HG03520 (cell line): ENCODE measurements at regions not wholly inside any gene's neighbourhood (a gene's known extent, or its start where the extent isn't known, plus 50 kb on each side); places are given as distances from the start of the nearest gene placed in this dataset.
"Not testable (repeated sequence)": the region's sequence is repeated elsewhere in the genome, so short reads cannot be mapped to it uniquely, and the experiment has no call there.

Source experiments
- ATAC-seq: cut with Tn5 transposase; IDR thresholded peaks from one replicate; pipeline ENCODE4 v1.9.1; 2021; ENCODE audit warnings: mild to moderate bottlenecking, moderate library complexity; ENCODE audit not compliant: unreplicated experiment

DNA sequence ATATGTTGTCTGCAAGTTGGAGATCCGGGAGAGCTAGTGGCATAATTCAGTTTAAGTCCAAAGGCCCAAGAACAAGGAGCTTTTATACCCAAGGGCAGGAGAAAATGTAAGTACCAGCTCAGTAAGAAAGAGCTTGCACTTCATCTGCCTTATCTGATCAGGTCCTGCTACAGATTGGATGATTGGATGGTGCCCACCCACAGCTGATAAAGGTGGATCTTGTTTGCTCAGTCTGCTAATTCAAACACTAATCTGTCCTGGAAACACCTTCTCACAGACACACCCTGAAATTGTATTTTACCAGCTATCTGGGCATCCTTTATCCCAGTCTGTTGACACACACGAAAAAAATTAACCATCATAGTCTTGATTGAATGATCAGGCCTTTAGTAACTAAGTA lies 230.7 kb upstream of the SLC16A7 start:
- no peak for ATAC-seq

DNA sequence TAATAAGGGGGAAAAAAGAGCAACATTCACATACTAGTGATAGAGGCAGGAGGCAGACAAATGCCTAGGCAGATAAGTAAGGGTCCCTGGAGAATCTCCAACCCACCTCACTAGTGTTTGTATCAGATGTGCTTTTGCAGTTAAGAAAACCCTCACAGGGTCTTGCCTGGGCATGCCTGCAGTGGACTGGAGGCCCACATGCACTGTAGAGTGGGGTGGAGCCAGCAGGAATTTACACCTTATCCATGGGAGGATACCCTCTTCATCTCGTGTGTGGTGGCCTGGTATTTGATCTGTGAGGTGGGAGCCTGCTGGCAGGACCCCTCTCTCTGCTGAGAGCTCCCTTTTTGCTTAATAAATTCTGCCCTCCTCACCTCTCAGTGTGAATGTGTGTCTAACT lies 238.0 kb upstream of the SLC16A7 start:
- ATAC-seq: no peak

DNA sequence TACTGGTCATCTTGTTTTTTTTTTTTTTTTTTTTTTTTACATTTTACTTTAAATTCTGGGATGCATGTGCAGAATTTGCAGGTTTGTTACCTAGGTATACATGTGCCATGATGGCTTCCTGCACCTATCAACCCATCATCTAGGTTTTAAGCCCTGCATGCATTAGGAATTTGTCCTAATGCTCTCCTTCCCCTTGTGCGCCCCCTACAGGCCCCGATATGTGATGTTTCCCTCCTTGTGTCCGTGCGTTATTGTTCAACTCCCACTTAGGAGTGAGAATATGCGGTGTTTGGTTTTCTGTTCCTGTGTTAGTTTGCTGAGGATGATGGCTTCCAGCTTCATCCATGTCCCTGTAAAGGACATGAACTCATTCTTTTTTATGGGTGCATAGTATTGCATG lies 249.6 kb upstream of the SLC16A7 start:
- not testable (repeated sequence) for ATAC-seq

DNA sequence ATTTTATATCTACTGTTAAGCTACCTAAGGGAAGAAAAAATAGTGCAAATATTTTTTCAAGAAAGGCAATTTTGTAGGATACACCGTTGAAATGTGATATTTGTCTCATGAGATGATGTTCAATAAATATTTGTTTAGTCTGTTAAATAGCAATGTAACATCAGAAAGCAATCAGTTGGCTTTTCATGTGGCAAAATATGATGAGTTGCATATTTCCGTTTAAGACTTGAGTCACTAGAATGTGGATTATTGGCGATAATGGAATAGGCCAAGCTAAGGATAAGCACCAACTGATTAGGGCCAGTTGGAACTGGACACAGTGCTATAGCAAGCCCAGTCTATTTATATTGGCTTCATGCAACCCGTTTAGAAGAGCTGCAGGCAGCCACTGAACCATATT lies 250.4 kb upstream of the SLC16A7 start:
- no peak for ATAC-seq

DNA sequence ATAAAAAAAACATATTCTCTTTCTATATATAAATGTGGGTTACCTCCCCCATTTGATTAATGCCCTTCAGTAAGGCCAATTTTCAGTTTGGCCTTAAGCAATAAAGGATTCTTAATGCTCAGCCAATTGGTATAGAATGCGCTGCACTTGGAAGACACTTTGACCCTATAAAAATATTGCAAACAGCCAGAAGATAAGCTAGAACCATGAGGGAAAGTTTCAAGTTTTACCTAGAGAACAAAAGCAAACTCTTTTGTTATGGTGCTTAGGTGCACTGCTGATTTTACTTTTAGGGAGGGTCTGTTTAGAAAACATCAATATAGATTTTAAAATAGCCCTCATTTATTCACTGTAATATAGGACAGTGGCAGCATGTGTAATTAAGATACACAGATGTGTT lies 251.6 kb upstream of the SLC16A7 start:
- no peak for ATAC-seq

DNA sequence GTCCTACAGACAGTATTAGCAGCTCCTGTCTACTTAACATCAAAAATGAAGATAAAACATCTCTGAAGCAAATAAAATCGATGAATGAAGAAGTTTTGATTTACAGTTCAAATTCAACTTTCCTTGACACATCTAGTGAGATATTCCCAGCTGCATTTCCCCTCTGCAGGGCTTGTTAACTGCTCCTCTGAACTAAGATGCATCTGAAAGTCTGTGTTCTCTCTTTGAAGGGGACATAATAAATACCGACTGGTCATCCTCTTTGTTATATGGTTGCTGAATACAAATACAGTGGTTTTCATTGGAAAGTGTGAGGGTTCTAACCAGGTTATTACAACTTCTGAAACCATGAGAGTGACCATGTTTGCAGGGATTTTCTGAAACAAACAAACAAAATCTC lies 266.4 kb upstream of the SLC16A7 start:
- no peak for ATAC-seq

DNA sequence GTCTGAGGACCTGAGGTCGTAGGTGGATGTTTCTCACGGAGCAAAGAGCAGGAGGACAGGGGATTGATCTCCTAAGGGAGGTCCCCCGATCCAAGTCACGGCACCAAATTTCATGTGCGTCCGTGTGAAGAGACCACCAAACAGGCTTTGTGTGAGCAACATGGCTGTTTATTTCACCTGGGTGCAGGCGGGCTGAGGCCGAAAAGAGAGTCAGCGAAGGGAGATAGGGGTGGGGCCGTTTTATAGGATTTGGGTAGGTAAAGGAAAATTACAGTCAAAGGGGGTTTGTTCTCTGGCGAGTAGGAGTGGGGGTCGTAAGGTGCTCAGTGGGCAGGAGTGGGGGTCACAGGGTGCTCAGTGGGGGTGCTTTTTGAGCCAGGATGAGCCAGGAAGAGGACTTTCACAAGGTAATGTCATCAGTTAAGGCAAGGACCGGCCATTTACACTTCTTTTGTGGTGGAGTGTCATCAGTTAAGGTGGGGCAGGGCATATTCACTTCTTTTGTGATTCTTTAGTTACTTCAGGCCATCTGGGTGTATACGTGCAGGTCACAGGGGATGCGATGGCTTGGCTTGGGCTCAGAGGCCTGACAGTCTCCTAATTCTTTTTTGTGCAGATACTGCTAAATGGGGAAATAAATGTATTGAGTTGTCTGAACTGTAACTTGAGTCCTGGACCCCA lies 267.3 kb upstream of the SLC16A7 start:
- ATAC-seq: not testable (repeated sequence)

DNA sequence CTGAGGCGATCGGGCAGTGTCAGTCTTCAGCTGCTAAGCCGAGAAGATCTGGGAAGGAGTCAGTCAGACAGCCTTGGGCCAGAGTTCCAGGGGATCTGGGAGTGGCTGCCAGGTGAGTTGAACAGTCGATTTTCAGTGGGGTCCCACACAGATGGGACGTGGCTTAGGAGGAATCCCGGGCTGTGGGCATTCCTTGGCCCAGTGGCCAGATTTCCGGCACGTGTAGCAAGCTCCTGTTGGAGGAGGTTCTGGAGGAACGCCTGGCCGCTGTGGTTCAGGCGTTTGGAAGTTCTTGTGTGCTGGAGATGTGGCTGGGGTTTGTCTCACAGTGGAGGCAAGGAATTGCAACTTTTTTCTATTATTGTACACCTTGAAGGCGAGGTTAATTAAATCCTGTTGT lies 269.4 kb upstream of the SLC16A7 start:
- not testable (repeated sequence) for ATAC-seq

DNA sequence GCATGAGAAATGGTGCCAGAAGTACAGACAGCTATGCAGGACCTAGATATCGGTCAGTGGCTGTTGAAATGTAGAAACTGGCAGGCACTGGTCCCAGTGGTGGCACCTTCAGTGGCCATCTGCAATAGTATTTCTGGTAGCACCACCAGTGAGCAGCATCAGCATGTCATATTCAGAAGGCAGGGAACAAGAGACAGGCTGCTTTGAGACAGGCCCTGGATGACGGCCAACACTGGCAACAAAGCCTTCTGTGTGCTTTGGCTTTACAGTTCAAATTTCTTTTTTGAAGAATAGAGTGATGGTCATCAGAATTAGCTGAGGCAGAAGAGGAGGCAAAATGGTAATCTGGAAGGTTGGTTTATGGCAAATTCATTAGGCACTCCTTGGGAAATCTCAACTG lies 273.4 kb upstream of the SLC16A7 start:
- no peak for ATAC-seq

DNA sequence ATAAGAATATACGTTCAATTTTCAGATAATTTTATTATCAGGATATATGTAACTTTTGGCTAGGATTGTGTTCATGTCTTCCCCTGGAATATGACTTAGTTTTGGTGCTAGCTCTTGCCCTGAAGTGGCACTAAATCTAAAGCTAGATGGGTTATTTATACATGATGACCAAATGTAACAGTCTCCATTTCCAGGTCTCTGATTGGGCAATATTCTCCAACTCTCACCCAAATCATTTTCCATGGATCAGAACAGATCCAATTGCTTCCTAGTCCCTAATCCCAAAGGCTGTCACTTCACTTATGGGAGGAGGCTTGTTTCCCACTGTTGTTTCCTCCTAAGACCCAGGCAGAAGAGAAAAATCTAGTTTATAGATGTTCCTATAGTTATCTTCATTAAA lies 274.6 kb upstream of the SLC16A7 start:
- no peak for ATAC-seq

DNA sequence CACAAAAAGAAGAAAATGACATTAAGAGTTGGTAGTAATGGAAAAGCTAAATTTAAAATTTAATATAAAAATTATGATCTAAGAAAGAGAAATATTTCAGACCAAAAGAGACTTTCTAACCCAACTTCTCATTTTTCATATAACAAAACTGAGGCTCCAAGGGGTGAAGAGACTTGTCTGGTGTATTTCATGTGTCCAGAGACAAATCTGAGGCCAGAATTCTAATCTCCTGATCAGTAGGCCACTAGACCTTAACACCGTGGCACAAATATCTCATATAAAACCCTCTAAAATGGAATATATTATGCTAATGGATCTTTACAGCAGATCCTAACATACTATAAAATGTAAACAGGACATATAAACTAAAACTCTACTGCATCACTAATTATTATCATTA lies 275.7 kb upstream of the SLC16A7 start:
- no peak for ATAC-seq

DNA sequence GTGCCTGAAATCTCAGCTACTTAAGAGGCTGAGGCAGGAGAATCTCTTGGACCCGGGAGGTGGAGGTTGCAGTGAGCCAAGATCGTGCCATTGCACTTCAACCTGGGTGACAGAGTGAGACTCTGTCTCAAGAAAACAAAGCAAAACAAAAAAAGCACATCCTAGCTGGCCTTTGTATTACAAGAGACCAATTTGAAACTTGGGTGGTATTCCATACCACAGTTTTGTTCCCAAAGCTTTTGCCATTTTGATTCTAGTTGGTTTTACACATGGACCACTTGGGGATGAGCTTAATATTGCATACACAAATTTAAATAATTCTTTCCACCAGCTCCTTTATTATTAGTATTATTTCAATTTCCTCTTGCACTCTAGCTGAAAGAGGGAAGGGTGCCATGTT lies 276.9 kb upstream of the SLC16A7 start:
- no peak for ATAC-seq

DNA sequence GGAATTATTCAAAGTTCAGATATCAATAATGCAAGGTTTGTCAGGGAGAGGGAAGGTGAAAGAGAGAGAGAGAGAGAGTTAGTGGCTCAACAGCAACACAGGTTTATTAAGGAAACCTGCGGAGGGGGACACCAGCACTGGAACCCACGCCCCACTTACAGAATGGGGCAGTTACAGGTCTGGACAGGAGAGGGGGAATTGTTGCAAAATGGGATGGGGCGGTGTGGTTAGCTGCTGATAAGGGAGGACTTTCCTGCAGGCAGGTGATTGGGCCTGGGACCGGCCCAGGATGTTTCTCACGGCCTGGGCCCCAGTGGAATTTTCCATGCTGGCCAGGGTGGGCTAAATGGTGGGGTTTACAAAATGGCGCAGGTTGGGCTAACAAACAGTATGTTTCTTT lies 278.2 kb upstream of the SLC16A7 start:
- no peak for ATAC-seq

DNA sequence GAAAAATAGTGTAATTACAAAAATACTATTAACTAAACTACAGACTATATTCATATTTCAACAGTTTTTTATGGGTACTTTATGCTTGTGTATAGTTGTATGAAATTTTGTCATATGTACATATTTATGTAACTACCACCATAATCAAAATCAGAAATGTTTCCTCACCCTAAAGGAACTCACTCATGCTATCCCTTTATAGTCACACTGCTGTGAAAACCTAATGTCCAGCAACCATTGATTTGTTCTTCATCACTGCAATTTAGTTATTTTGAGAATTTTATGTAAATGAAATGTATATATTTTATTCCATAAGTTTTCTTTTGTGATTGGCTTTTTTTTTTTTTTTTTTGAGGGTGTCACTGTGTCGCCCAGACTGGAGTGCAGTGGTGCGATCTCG lies 278.9 kb upstream of the SLC16A7 start:
- ATAC-seq: no peak

DNA sequence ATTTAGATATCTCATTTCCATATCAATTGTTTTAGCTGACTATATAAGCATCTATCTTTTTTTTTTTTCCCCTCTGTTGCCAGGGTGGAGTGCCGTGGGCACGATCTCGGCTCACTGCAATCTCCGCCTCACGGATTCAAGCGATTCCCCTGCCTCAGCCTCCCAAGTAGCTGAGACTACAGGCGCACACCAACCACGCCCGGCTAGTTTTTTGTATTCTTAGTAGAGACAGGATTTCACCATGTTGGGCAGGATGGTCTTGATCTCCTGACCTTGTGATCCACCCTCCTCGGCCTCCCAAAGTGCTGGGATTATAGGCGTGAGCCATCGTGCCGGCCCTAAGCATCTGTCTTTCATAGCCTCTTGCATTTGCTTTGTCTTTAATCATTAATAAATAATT lies 279.5 kb upstream of the SLC16A7 start:
- not testable (repeated sequence) for ATAC-seq

DNA sequence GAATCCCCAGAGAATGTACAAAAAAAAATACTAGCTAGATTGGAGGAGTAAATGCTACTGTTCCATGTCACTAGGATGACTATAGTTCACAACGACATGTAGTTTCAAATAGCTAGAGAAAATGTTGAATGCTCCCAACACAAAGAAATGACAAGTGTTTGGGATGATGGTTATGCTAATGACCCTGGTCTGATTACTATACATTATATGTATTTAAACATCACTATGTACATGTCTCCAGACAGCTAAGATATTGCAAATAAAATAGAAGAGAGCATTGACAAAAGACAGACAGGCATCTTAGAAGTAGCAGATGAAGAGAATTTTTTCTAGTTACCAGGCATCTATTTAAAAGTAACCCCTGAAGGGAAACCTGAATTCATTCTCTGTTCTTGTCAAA lies 281.6 kb upstream of the SLC16A7 start:
- no peak for ATAC-seq

DNA sequence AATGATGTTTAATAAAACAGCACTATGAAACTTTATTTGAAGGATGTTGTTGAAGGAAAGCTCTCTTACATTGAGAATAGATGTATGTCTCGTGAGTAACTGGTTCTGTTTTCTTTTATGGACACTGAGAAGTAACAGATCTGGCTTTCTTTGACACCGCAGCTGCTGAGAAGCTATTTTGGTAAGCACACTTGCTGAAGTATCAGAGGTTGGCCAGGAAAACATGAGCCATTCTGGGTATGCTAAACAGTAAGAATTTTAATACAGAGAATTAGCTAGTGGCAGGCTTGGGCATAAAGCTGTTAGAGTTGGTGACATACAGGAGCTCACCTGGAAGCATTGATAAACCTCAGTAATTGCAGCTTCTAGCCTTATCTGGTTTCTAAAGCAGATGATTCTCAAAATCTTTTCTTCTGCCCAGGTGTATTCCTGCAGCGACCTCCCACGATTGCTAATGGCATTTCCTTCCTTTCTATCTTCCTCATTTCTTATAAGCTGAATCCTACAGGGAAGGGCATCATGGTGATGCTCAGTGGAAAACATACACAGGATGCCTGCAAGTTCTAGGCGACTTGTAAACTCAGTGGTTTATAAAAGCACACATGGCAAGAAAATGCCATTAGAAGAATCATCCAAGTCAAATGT lies 291.6 kb upstream of the SLC16A7 start:
- ATAC-seq: no peak

DNA sequence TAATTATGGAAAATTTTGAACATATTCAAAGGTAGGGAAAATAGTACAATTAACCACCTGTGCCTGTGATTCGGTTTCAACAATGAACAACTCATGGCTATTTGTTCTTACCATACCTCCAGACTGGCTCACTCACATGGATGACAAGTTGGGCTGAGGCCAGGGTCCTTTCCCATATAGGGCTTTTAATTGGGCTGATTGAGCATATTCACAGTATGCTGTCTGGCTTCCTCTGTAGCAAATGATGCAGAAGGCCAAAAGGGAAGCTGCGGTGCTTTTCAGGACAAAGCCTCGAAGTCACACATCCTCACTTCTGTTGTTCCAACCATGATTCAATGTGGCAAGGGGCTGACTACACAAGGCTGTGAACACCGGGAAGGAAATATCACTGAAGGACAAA lies 297.5 kb upstream of the SLC16A7 start:
- ATAC-seq: no peak

DNA sequence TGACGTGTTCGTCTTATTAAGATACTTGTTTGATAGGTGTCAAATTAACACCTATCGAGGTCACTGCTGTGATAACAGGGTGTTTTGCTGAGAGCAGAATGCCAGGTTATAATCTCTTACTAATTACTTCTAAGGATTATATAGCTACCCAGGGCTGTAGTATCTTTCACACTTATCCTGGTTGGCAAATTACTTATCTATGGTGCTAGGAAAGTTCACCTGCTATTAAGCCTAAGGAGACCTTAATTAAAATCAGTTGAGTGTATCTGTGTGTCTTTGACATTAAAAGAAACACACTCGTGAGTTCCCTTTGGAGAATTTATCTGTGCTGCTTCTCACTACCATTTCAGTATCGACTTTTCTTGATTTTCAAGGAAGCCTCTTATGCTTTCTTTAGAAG lies 301.6 kb upstream of the SLC16A7 start:
- ATAC-seq: no peak

DNA sequence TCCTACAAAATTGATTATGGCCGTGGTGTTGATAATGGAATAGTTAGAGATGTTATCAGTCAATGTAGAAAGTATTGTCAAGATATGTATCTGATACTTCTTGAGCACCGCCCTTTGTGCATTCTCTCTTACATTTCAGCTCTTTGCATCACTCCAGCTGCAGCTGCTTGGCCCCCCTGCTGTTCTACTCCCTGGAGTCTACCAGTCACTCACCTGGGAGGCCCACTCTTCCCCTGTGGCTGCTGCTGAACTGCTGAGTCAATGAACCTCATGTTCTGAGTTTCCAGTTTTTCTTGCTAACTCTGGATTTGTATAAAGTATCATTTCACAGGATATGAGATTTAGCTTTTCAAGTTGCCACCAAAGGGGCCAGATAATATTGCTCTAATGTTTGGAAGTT lies 312.8 kb upstream of the SLC16A7 start:
- no peak for ATAC-seq

DNA sequence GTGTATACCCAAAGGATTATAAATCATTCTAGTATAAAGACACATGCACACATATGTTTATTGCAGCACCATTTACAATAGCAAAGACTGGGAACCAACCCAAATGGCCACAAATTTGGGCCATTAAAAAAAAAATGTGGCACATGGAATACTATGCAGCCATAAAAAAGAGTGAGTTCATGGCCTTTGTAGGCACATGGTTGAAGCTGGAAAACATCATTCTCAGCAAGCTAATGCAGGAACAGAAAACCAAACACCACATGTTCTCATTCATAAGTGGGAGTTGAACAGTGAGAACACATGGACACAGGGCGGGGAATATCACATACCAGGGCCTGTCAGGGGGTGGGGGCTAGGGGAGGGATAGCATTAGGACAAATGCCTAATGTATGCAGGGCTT lies 322.3 kb upstream of the SLC16A7 start:
- not testable (repeated sequence) for ATAC-seq

DNA sequence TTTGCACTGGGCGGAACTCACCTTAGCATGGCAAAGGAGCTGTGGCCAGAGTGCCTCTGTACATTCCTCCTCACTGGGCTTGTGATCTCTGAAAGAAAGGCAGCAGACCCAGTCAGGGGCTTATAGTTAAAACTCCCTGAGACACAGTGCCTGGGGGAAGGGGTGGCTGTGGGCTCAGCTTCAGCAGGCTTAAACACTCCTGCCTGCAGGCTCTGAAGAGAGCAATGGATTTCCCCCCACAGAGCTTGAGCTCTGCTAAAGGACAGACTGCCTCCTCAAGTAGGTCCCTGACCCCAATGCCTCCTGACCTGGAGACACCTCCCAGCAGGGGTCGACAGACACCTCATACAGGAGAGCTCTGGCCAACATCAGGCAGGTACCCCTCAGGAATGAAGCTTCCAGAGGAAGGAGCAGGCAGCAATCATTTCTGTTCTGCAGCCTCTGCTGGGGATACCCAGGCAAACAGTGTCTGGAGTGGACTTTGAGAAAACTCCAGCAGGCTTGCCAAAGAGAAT lies 327.5 kb upstream of the SLC16A7 start:
- no peak for ATAC-seq

DNA sequence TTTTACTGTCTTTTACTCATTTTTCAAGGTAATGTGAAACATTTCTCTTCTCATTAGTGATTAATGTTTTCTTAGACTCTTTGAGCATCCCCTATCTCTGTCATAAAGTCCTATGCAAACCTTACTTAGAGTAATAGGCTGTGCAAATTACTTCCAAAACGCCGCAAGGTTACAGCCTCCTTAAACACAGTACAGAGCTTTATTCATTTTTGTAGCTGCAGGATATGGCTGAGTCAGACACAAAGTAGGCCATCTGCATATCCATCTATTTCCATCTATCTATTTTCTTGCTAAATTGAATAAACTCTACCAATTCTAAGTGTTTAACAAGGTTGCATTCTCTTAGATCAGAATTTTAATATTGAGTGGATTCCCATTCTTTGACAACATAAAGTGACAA lies 335.6 kb upstream of the SLC16A7 start:
- ATAC-seq: no peak
